Calu3 (cell line): ENCODE measurements at regions not wholly inside any gene's neighbourhood (a gene's known extent, or its start where the extent isn't known, plus 50 kb on each side); places are given as distances from the start of the nearest gene placed in this dataset.

Source experiments
- BruUV-seq: library from RNA; stranded (reverse); fragments of 400-500 nt; replicated peaks from 2 replicates; lab custom pipeline; 2021; lab: Mats Ljungman, UMichigan
- CTCF ChIA-PET: fragments of 300-600 bp; sonication (Branson Sonifier 250); formaldehyde crosslinking; loops from one replicate; lab custom pipeline; 2022; ENCODE audit warnings: antibody characterized with exemption; lab: Charles Lee
- DNase-seq: peaks from one replicate; pipeline ENCODE4 v3.0.0; 2022
- H3K27ac Mint-ChIP-seq: one replicate; pipeline ENCODE4 v1.8.0; 2022; ENCODE audit warnings: mixed read lengths; ENCODE audit not compliant: unreplicated experiment
- H3K27me3 Mint-ChIP-seq: one replicate; pipeline ENCODE4 v1.8.0; 2022; ENCODE audit warnings: mixed read lengths; ENCODE audit not compliant: unreplicated experiment
- H3K36me3 Mint-ChIP-seq: one replicate; pipeline ENCODE4 v1.8.0; 2022; ENCODE audit warnings: mild to moderate bottlenecking, moderate library complexity, mixed read lengths; ENCODE audit not compliant: insufficient read depth, unreplicated experiment
- H3K4me1 Mint-ChIP-seq: one replicate; pipeline ENCODE4 v1.8.0; 2022; ENCODE audit warnings: mild to moderate bottlenecking, low read depth, mixed read lengths; ENCODE audit not compliant: unreplicated experiment
- H3K4me3 Mint-ChIP-seq: one replicate; pipeline ENCODE4 v1.8.0; 2022; ENCODE audit warnings: mild to moderate bottlenecking, low read depth, moderate library complexity, mixed read lengths; ENCODE audit not compliant: unreplicated experiment
- H3K9me3 Mint-ChIP-seq: one replicate; pipeline ENCODE4 v1.8.0; 2022; ENCODE audit warnings: low read depth, mixed read lengths; ENCODE audit not compliant: unreplicated experiment
- CTCF ChIP-seq: fragments of 200-600 bp; IDR thresholded peaks from one replicate; pipeline ENCODE4 v1.8.0; 2022; ENCODE audit warnings: antibody characterized with exemption; ENCODE audit not compliant: unreplicated experiment
- intact Hi-C: fragments of 100-400 bp; cut with micrococcal nuclease; formaldehyde crosslinking; loops from one replicate; pipeline ENCODE4 v1.10.0; 2022; ENCODE audit not compliant: unreplicated experiment

GRCh38 chr13:68190818-68191217 is 960.7 kb upstream of the PCDH9 start:
- peak overlapping the region; percentile 44 for H3K4me3 Mint-ChIP-seq
- peak; percentile 42 for DNase-seq
- BruUV-seq = no TSS peak
- H3K27ac Mint-ChIP-seq = peak overlapping the region; percentile 73
- no peaks in the 10 kb centered on the region for H3K36me3 Mint-ChIP-seq
- intact Hi-C loops = no loop called here
- TF ChIP-seq CTCF = no peak
- no peaks in the 10 kb centered on the region for H3K9me3 Mint-ChIP-seq
- H3K4me1 Mint-ChIP-seq = peaks cover 9% of the 10 kb centered on the region
- H3K27me3 Mint-ChIP-seq = no peaks in the 10 kb centered on the region
- CTCF ChIA-PET = no interaction called here

- CTCF ChIA-PET = no interaction called here
- Mint-ChIP-seq H3K27ac (no peak overlapping the region), H3K36me3 (no peaks in the 10 kb centered on the region), H3K4me1 (peaks cover 2% of the 10 kb centered on the region), H3K27me3 (no peaks in the 10 kb centered on the region), H3K9me3 (no peaks in the 10 kb centered on the region), H3K4me3 (no peak overlapping the region)
- TF ChIP-seq CTCF = no peak
- DNase-seq = no peak
- BruUV-seq = no TSS peak
- intact Hi-C loops = no loop called here
Observed at GRCh38 chr13:68185444-68186141, 955.5 kb upstream of the PCDH9 start.

GRCh38 chr13:68176475-68176874 is 946.3 kb upstream of the PCDH9 start:
- no peaks in the 10 kb centered on the region for H3K36me3 Mint-ChIP-seq
- DNase-seq = no peak
- CTCF ChIA-PET = no interaction called here
- H3K9me3 Mint-ChIP-seq = no peaks in the 10 kb centered on the region
- no peaks in the 10 kb centered on the region for H3K4me1 Mint-ChIP-seq
- H3K4me3 Mint-ChIP-seq = no peak overlapping the region
- no peak overlapping the region for H3K27ac Mint-ChIP-seq
- H3K27me3 Mint-ChIP-seq = no peaks in the 10 kb centered on the region
- intact Hi-C loops = no loop called here
- BruUV-seq = no TSS peak
- TF ChIP-seq CTCF = no peak

GRCh38 chr13:68174893-68175292 is 944.8 kb upstream of the PCDH9 start:
- no TSS peak for BruUV-seq
- no peaks in the 10 kb centered on the region for H3K36me3 Mint-ChIP-seq
- no peaks in the 10 kb centered on the region for H3K9me3 Mint-ChIP-seq
- no peaks in the 10 kb centered on the region for H3K4me1 Mint-ChIP-seq
- intact Hi-C loops = no loop called here
- no peak for DNase-seq
- H3K27ac Mint-ChIP-seq = no peak overlapping the region
- H3K4me3 Mint-ChIP-seq = no peak overlapping the region
- TF ChIP-seq CTCF = no peak
- CTCF ChIA-PET = no interaction called here
- H3K27me3 Mint-ChIP-seq = no peaks in the 10 kb centered on the region
